HG03571 (cell line): ENCODE measurements at regions not wholly inside any gene's neighbourhood (a gene's known extent, or its start where the extent isn't known, plus 50 kb on each side); places are given as distances from the start of the nearest gene placed in this dataset.
A peak's percentile ranks its signal among the peaks of the same experiment; 100 is the strongest.

Experiments used
- ATAC-seq: cut with Tn5 transposase; IDR thresholded peaks from one replicate; pipeline ENCODE4 v1.9.1; 2021; ENCODE audit not compliant: unreplicated experiment

GRCh38 chr18:27411911-27412310 is 226.8 kb upstream of the CHST9 start:
- ATAC-seq, result no peak

- ATAC-seq, result no peak
Observed at GRCh38 chr18:27411013-27411412, 225.9 kb upstream of the CHST9 start.

GRCh38 chr18:27404855-27405254 is 219.7 kb upstream of the CHST9 start:
- ATAC-seq, result no peak

GRCh38 chr18:27400001-27400400 is 214.9 kb upstream of the CHST9 start:
- ATAC-seq, result no peak

GRCh38 chr18:27395752-27396151 is 210.6 kb upstream of the CHST9 start:
- ATAC-seq, result no peak

GRCh38 chr18:27394687-27395086 is 209.6 kb upstream of the CHST9 start:
- no peak for ATAC-seq

- ATAC-seq, result no peak
Observed at GRCh38 chr18:27382567-27383216, 197.6 kb upstream of the CHST9 start.

GRCh38 chr18:27378431-27379095 is 193.5 kb upstream of the CHST9 start:
- ATAC-seq, result peak; percentile 55

GRCh38 chr18:27377251-27377650 is 192.1 kb upstream of the CHST9 start:
- no peak for ATAC-seq

- no peak for ATAC-seq
Observed at GRCh38 chr18:27372386-27372785, 187.3 kb upstream of the CHST9 start.

GRCh38 chr18:27366665-27367064 is 181.6 kb upstream of the CHST9 start:
- ATAC-seq, result no peak

GRCh38 chr18:27366151-27366550 is 181.0 kb upstream of the CHST9 start:
- no peak for ATAC-seq

- no peak for ATAC-seq
Observed at GRCh38 chr18:27363872-27364271, 178.8 kb upstream of the CHST9 start.

- no peak for ATAC-seq
Observed at GRCh38 chr18:27361477-27361876, 176.4 kb upstream of the CHST9 start.

- ATAC-seq, result no peak
Observed at GRCh38 chr18:27355308-27355707, 170.2 kb upstream of the CHST9 start.

- ATAC-seq, result no peak
Observed at GRCh38 chr18:27353273-27353672, 168.2 kb upstream of the CHST9 start.

- ATAC-seq, result no peak
Observed at GRCh38 chr18:27349284-27349882, 164.3 kb upstream of the CHST9 start.

- ATAC-seq, result no peak
Observed at GRCh38 chr18:27331606-27332005, 146.5 kb upstream of the CHST9 start.

GRCh38 chr18:27314996-27315395 is 129.9 kb upstream of the CHST9 start:
- ATAC-seq, result no peak

GRCh38 chr18:27313678-27314077 is 128.6 kb upstream of the CHST9 start:
- ATAC-seq, result no peak

GRCh38 chr18:27312853-27313252 is 127.7 kb upstream of the CHST9 start:
- ATAC-seq, result no peak

GRCh38 chr18:27312153-27312552 is 127.0 kb upstream of the CHST9 start:
- ATAC-seq, result no peak
